MM.1S (cell line): ENCODE measurements at regions not wholly inside any gene's neighbourhood (a gene's known extent, or its start where the extent isn't known, plus 50 kb on each side); places are given as distances from the start of the nearest gene placed in this dataset.

Experiments used
- EZH2 ChIP-seq: fragments of 300-600 bp; sonication (generic); optimal IDR thresholded peaks from 2 replicates; pipeline ENCODE3; 2017; ENCODE audit warnings: low read depth, mild to moderate bottlenecking, antibody characterized with exemption, low read length, mixed read lengths
- EZH2phosphoT487 ChIP-seq: fragments of 300-600 bp; sonication (generic); IDR thresholded peaks from 2 replicates; pipeline ENCODE4 v1.6.1; 2018; ENCODE audit warnings: antibody characterized with exemption, low read length
- TF ChIP-seq, protein P1 (sequence below): fragments of 300-600 bp; sonication (generic); IDR thresholded peaks from 2 replicates; pipeline ENCODE4 v1.5.1; 2016; ENCODE audit warnings: antibody characterized with exemption, low read length, mixed read lengths

DNA sequence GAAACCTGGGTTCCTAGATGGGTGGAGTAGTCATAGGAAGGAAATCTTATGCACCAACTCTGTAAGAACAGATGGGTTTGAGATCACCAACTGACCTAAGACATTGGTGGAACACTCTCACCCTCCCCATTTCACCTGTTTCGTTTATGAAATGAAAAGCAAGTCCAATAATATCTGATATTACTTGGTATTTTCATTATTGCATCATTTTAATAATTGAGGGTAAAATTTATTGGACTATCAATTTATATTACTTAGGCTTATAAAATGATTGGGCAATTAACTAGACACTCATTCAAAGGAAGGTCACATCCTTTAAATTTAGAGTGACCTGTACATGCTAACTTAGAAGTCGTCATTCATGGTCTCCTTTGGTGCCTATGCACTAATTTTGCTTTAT lies 503.9 kb downstream of the TAFA4 start:
- TF ChIP-seq, protein P1, sequence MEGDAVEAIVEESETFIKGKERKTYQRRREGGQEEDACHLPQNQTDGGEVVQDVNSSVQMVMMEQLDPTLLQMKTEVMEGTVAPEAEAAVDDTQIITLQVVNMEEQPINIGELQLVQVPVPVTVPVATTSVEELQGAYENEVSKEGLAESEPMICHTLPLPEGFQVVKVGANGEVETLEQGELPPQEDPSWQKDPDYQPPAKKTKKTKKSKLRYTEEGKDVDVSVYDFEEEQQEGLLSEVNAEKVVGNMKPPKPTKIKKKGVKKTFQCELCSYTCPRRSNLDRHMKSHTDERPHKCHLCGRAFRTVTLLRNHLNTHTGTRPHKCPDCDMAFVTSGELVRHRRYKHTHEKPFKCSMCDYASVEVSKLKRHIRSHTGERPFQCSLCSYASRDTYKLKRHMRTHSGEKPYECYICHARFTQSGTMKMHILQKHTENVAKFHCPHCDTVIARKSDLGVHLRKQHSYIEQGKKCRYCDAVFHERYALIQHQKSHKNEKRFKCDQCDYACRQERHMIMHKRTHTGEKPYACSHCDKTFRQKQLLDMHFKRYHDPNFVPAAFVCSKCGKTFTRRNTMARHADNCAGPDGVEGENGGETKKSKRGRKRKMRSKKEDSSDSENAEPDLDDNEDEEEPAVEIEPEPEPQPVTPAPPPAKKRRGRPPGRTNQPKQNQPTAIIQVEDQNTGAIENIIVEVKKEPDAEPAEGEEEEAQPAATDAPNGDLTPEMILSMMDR: no peak
- TF ChIP-seq EZH2phosphoT487 (no peak), EZH2 (no peak)
